ENCODE measurements at regions not wholly inside any gene's neighbourhood (a gene's known extent, or its start where the extent isn't known, plus 50 kb on each side); places are given as distances from the start of the nearest gene placed in this dataset.
"Not testable (repeated sequence)": the region's sequence is repeated elsewhere in the genome, so short reads cannot be mapped to it uniquely, and the experiment has no call there.

DNA sequence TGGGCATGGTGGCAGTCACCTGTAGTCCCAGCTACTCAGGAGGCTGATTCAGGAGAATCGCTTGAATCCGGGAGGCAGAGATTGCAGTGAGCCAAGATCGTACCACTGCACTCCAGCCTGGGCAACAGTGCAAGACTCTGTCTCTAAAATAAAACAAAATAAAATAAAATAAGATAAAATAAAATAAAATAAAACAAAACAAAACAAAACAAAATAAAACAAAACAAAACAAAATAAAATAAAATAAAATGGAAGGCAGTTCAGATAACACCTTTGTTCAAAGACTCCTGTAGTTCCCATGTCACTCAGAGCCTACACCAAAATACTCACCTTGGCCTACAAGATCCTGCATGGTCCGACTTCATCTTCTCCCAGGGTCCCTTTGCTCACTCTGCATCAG lies 61.3 kb downstream of the SYF2 start:
- not testable (repeated sequence) for DNase-seq

DNA sequence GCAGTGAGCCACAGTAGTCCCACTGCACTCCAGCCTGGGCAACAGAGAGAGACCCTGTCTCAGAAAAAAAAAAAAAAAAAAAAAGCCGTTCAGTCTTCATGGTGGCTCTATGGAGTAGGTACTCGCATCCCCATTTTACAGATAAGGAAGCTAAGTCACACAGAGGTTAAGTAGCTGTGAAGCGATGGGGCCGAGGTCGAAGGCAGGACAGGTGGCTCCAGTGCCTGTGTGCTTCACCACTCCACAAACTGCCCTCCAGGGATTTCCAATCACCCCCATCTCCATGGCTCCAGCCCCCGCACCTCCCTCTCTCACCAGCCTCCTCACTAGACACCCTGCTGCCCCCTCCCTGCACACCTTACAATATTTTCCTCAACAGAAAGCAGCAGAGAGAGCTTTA lies 61.9 kb downstream of the SYF2 start:
- DNase-seq: no peak

DNA sequence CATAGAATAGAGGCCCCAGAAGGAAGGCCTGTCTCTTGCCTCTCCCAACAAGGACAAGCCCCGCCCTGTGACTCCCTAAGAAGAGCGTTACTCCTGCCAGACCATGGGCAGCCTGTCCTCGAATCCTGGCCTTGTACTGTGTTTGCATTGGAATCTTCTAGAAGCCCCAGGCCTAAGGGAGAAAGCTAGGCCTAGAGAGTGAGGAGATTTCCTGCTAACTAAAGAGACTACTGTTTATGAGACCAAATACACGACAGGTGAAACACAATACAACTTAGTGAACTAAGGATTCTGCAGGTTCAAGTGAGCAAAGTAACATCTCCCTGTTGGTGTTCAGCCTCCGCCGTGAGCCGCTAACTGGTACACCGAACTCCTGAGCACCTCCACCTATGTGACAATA lies 62.7 kb downstream of the SYF2 start:
- DNase-seq: no peak

DNA sequence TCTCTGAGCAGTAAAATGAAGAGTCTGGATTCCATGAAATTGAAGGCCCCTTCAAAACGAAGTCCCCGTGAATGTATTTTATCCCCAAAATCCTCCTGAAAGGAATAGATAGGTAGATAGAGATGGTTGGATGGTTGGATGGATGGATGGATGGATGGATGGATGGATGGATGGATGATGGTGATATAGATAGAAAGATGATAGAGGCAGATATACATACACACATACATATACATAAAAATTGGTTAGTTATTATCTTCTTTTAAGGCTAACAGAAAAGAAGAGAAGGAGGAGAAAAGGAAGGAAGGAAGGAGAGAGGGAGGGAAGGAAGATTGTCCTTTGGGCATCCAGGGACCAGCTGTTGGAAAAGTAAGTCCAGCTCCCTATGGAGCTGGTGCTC lies 63.1 kb downstream of the SYF2 start:
- DNase-seq: no peak

GRCh38 chr1:25168193-25169071 lies 63.9 kb downstream of the SYF2 start:
- DNase-seq: no peak

GRCh38 chr1:25167269-25168192 lies 64.8 kb downstream of the SYF2 start:
- no peak for DNase-seq

DNA sequence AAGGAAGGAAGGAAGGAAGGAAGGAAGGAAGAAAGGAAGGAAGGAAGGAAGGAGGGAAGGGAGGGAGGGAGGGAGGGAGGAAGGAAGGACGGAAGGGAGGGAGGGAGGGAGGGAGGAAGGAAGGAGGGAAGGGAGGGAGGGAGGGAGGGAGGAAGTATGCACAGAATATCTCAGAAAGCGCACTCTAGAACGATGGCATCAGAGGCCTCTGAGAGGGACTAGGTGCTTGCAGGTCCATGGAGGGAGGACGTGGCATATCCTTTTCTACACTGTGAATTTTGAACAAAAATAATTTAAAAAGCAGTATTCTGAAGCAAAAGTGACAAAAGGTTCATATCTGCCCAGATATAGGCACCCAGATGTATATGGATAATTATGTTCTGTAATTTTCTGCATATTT lies 65.5 kb downstream of the SYF2 start:
- DNase-seq: no peak

DNA sequence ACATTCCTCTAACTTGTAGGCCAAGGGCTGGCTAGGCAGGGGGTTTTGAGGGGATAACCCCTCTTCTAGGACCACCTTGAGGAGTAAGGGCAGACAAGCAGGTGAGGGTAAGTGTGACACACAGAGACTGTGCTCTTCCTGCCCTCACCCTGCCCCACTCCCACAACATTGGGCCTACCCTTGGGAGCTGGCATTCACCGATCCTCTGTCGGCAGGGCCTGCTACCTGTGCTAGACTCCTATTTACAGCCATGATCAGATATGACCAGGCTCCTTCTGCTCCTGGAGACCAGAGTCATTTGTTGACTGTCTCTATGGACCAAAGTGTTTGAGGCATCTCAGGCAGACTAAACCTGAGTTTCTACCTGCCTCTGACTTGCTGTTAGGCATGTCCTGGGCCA lies 68.3 kb downstream of the SYF2 start:
- DNase-seq: no peak

- DNase-seq: no peak
These were observed 70.3 kb downstream of the SYF2 start for GRCh38 chr1:25161981-25162380.

- DNase-seq: no peak
These were observed 74.5 kb downstream of the SYF2 start for GRCh38 chr1:25157846-25158245.

- no peak for DNase-seq
These were observed 81.3 kb downstream of the SYF2 start for GRCh38 chr1:25150985-25151495.

GRCh38 chr1:25148673-25149300 lies 83.5 kb downstream of the SYF2 start:
- DNase-seq: peak; percentile 64

GRCh38 chr1:25146451-25146855 lies 85.8 kb downstream of the SYF2 start:
- DNase-seq: no peak

- DNase-seq: no peak
These were observed 86.4 kb downstream of the SYF2 start for GRCh38 chr1:25145775-25146393.

DNA sequence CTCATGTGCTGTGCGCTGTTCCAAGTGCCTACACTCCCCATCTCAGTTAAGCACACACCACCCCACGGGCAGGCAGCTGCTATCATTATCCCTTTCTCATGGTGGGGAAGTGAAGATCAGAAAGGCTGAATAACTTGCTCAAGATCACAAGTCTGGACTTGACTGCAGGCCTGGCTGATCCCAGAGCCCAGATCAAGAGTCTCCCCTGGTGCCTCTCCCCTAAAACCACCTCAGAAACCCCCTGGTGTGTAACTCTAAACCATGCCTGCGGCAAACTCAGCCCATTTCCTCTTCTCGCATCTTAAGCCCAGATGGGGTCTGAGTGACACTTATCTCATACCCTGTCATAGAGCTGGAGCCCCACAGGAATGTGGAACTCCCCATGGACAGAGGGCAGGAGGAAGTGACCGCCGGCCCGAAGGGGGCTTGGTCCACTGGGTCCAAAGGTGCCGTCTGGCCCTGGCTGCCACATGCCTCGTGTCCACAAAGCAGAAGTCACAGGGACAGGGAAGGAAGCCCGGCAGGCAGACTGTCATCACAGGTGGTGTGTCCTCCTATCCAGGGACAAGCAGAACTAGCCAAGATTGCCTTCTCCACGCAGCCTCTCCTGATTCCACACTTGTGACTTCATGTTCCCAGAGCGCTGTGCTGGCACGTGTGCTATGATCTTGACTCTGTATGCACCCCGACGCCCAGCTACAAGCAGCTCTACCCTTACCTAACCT lies 92.1 kb downstream of the SYF2 start:
- peak; percentile 20 for DNase-seq

- no peak for DNase-seq
These were observed 94.5 kb downstream of the SYF2 start for GRCh38 chr1:25137521-25138395.

GRCh38 chr1:25137106-25137505 lies 95.2 kb downstream of the SYF2 start:
- DNase-seq: no peak

DNA sequence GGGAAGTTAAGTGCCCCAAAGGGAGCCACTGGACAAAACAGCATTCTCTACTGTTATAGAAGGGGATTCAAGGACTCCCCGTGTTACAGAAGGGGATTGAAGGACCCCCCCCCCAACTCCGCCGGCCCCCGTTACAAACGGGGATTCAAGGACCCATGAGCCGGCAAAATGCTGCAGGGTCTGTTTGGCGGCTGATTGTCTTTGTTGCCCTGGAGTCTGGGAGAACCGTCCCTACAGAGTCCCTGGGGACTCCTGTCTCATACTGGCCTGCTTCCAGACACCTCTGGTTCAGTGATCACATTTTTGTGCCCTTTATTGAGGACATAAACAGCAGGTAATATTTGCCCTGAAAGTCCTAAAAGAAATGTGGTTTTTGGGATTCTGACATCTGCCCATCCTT lies 96.4 kb downstream of the SYF2 start:
- no peak for DNase-seq

- DNase-seq: no peak
These were observed 97.4 kb downstream of the SYF2 start for GRCh38 chr1:25134801-25135461.

DNA sequence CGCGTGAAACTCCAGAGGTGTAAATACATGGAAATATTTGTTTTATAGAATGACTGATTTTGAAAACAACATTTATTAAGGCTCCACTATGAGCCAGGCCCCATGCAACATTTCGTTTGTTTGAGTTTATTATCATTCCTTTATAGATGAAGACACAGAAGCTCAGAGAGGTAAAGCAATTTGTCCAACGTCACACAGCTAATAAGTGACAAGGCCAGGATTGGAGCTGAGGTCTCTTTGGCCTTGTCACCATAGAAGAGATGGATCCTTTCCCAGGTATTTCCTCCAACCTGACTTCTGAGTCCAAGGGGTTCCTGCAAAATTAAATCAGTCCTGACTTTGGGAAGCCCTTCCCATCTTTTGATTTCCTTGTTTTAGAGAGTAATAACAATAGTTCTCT lies 98.0 kb downstream of the SYF2 start:
- no peak for DNase-seq
